PFSK-1 (cell line): ENCODE measurements at regions not wholly inside any gene's neighbourhood (a gene's known extent, or its start where the extent isn't known, plus 50 kb on each side); places are given as distances from the start of the nearest gene placed in this dataset.

Experiments used
- POLR2AphosphoS5 ChIP-seq: IDR thresholded peaks from 2 replicates; pipeline ENCODE4 v1.6.1; 2012; ENCODE audit warnings: low read depth, mild to moderate bottlenecking, control low read depth, low read length, moderate library complexity
- SIN3A ChIP-seq: IDR thresholded peaks from 2 replicates; pipeline ENCODE4 v1.6.1; 2012; ENCODE audit warnings: mild to moderate bottlenecking, low read length, moderate library complexity, borderline replicate concordance; ENCODE audit not compliant: insufficient read depth

DNA sequence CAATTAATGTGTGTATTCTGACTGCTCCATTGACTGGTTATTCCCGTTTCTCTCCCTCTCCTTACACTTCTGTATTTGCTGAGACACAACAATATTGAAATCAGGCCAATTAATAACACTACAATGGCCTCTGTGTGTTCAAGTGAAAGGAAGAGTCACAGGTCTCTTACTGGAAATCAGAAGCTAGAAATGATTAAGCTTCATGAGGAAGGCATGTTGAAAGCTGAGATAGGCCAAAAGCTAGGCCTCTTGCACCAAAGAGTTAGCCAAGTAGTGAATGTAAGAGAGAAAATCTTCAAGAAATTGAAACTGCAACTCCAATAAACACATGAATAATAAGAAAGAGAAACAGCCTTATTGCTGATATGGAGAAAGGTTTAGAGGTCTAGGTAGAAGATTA, 489.5 kb upstream of the CITED2 start:
- TF ChIP-seq SIN3A (no peak), POLR2AphosphoS5 (no peak)
